Lower lobe of right lung (tissue), 2 donors: ENCODE measurements at regions not wholly inside any gene's neighbourhood (a gene's known extent, or its start where the extent isn't known, plus 50 kb on each side); places are given as distances from the start of the nearest gene placed in this dataset.

Experiments
- ATAC-seq, 2 donors: fragments of 200-7000 bp; cut with Tn5 transposase; one replicate each; pipeline ENCODE4 v1.9.1; 2020 to 2022; ENCODE audit warnings: mild to moderate bottlenecking in 2 of 2, moderate library complexity in 2 of 2
- DNase-seq: peaks from one replicate; pipeline ENCODE4 v3.0.0-alpha.2; 2020
- H3K27ac ChIP-seq: fragments of 200-600 bp; one replicate; pipeline ENCODE4 v1.8.0; 2022
- H3K27me3 ChIP-seq: fragments of 200-600 bp; one replicate; pipeline ENCODE4 v1.8.0; 2022; ENCODE audit warnings: low read depth
- H3K36me3 ChIP-seq: fragments of 200-600 bp; one replicate; pipeline ENCODE4 v1.8.0; 2022; ENCODE audit warnings: mild to moderate bottlenecking
- H3K4me1 ChIP-seq: fragments of 200-600 bp; one replicate; pipeline ENCODE4 v1.8.0; 2022
- H3K4me3 ChIP-seq: fragments of 200-600 bp; one replicate; pipeline ENCODE4 v1.8.0; 2022; ENCODE audit warnings: mild to moderate bottlenecking
- H3K9me3 ChIP-seq: fragments of 200-600 bp; one replicate; pipeline ENCODE4 v1.8.0; 2022
- intact Hi-C: fragments of 100-400 bp; cut with DNase I; formaldehyde crosslinking; loops from one replicate; pipeline ENCODE4 v1.11.0; 2022
- TF ChIP-seq, protein P1 (sequence below): fragments of 200-600 bp; IDR thresholded peaks from one replicate; pipeline ENCODE4 v1.8.0; 2022; ENCODE audit warnings: antibody characterized with exemption, mild to moderate bottlenecking
- donor health status: DM: no; HTN: yes; CAD: no; lungs with severe emphysema.

DNA sequence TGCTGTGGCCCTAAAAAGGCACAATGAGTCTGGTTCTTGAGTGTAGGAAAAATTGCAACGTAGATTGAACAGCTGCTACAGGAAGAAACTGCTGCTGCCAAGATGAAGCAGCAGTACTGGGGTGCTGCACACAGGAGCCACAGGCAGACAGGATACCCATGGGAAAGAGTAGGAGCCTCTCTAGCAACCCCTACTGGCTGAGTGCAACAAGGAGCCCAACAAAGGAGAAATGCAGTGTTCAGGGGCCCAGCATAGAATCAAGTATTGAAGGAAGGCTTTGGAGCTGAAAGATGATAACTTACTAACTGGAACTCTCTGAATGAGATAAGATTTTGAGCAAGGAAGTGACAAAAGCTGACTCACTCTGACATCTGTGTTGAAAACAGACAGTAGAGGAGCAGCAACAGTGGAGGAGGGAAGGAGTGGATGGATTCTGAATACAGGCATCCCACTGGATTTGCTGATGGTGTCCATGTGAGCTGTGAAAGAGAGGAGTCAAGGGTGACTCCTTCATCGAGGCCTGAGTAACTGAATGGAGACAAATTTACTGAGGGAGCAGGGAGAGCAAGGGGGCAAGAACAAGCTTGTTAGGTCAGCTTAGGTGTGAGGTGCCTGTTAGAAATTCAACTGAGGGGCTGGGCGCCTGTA lies 534.7 kb upstream of the JARID2 start:
- TF ChIP-seq, protein P1, sequence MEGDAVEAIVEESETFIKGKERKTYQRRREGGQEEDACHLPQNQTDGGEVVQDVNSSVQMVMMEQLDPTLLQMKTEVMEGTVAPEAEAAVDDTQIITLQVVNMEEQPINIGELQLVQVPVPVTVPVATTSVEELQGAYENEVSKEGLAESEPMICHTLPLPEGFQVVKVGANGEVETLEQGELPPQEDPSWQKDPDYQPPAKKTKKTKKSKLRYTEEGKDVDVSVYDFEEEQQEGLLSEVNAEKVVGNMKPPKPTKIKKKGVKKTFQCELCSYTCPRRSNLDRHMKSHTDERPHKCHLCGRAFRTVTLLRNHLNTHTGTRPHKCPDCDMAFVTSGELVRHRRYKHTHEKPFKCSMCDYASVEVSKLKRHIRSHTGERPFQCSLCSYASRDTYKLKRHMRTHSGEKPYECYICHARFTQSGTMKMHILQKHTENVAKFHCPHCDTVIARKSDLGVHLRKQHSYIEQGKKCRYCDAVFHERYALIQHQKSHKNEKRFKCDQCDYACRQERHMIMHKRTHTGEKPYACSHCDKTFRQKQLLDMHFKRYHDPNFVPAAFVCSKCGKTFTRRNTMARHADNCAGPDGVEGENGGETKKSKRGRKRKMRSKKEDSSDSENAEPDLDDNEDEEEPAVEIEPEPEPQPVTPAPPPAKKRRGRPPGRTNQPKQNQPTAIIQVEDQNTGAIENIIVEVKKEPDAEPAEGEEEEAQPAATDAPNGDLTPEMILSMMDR = peak; percentile 50
- no peak overlapping the region for H3K4me3 ChIP-seq
- no peaks in the 10 kb centered on the region for H3K36me3 ChIP-seq
- no peaks in the 10 kb centered on the region for H3K27me3 ChIP-seq
- no peak overlapping the region for H3K27ac ChIP-seq
- ATAC-seq (peak; percentile 77 to 84), DNase-seq (no peak)
- no peaks in the 10 kb centered on the region for H3K9me3 ChIP-seq
- H3K4me1 ChIP-seq = no peaks in the 10 kb centered on the region
- intact Hi-C loops = no loop called here

DNA sequence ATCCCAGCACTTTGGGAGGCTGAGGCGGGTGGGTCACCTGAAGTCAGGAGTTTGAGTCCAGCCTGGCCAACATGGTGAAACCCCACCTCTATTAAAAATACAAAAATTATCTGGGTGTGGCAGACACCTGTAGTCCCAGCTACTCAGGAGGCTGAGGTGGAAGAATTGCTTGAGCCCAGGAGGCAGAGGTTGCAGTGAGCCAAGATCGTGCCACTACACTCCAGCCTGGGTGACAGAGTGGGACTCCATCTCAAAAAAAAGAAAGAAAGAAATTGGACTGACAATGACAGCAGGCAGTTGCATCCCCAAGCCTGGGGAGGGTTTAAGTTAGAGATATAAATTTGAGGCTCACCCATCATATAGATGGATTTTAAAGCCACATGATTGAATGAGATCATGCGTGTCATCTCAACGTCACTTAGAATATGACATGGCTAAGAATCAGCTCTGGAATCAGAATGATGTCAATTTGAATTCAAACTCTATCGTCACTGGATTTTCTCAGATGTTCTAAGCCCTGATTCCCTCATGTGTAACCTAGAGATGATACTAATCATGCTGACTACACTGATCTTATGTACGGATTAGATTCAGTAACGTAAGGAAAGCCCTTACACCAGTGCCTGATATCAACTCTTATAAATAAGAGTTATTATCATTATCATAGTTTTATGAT lies 534.0 kb upstream of the JARID2 start:
- DNase-seq (no peak), ATAC-seq (no peak)
- Histone ChIP-seq H3K36me3 (no peaks in the 10 kb centered on the region), H3K27me3 (no peaks in the 10 kb centered on the region), H3K4me3 (no peak overlapping the region), H3K27ac (no peak overlapping the region), H3K9me3 (no peaks in the 10 kb centered on the region), H3K4me1 (no peaks in the 10 kb centered on the region)
- TF ChIP-seq, protein P1 = no peak
- intact Hi-C loops = no loop called here

DNA sequence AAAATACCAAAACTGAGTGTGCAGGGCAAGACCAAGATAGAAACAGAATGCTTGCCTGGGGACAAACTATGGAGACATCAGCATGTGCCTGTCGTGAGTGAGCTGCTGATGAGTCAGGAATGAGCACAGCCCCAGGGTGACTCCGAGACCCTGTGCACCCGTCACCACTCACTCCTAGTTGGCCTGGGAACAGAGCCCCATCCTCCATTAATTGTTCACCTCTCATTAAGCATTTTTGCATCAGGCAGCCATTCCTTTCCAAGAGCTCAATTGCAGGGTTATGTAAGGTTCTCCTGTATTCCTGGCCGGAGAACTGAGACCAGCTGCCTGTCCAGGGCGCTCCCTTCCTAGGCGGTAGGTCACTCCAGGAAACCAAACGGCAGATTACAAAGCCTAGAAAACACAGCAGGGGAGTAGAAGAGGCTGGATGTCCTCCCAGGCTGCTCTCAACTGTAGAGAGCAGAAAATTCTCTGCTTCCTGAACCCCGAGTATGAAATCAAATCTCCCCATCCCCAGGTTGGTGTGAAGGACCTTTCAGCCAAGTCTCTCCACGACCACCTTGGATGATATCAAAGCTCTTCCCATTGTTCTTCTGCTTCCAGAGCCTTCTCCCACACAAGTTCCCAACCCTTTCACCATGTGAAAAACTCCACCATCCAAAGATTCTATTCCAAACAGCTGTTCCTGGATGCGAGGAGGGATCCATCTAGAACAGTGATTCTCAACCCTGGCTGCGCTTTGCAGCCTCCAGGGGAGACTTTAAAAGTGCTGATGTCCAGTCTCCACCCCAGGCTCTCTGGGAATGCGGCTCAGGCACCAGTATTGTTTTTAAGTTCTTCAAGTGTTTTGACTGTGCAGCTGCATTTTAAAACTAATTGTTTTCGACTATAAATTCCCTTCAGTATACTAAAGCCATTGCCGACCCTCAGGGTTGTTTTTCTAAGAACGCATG lies 532.6 kb upstream of the JARID2 start:
- DNase-seq (no peak), ATAC-seq (peak; percentile 49 to 57)
- Histone ChIP-seq H3K27ac (peak overlapping the region; percentile 50), H3K9me3 (no peaks in the 10 kb centered on the region), H3K27me3 (no peaks in the 10 kb centered on the region), H3K4me3 (no peak overlapping the region), H3K36me3 (no peaks in the 10 kb centered on the region), H3K4me1 (no peaks in the 10 kb centered on the region)
- TF ChIP-seq, protein P1 = no peak
- intact Hi-C loops = no loop called here

DNA sequence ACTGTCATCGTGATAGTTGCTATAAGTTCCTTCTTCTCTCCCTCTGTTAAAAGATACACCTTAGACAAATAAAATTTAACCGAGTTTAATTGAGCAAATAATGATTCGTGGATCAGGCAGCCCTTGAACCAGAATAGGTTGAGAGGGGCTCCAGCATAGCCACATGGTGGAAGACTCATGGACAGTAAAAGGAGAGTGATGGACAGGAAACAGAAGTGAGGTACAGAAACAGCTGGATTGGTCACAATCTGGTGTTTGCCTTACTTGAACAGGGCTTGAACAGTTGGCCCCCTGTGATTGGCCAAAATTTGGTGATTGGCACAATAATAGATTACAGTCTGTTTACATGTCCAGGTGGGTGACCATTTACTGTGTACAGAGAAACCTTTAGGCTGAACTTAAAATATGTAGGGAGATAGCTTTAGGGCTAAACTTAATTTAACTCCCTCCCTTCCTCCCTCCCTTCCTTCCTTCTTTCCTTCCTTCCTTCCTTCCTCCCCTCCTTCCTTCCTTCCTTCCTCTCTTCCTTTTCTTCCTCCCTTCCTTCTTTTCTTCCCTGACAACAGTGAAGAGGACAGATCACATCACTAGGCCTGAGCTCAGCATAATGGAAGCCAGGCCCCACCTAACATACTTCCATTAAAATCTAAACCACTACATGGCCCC lies 531.8 kb upstream of the JARID2 start:
- no peak overlapping the region for H3K4me3 ChIP-seq
- H3K36me3 ChIP-seq = no peaks in the 10 kb centered on the region
- intact Hi-C loops = no loop called here

More for the DNA sequence above, 531.8 kb upstream of the JARID2 start:
- Histone ChIP-seq H3K27me3 (no peaks in the 10 kb centered on the region), H3K27ac (no peak overlapping the region), H3K9me3 (no peaks in the 10 kb centered on the region), H3K4me1 (peaks cover 7% of the 10 kb centered on the region)
- TF ChIP-seq, protein P1 = no peak
- DNase-seq (no peak), ATAC-seq (no peak)
